Body of pancreas (tissue), 4 donors: ENCODE measurements at regions not wholly inside any gene's neighbourhood (a gene's known extent, or its start where the extent isn't known, plus 50 kb on each side); places are given as distances from the start of the nearest gene placed in this dataset.

Experiments
- POLR2A ChIP-seq, 3 donors: fragments of 450-650 bp; IDR thresholded peaks; one replicate each; pipeline ENCODE4 v1.6.1; 2016; ENCODE audit warnings: antibody characterized with exemption in 3 of 3, mild to moderate bottlenecking in 2 of 3
- TF ChIP-seq, protein P1 (sequence below), 7 experiments: fragments of 450-650 bp in 4 of 7; fragments of 200-600 bp in 3 of 7; sonication (generic) in 3 of 7; IDR thresholded peaks; one replicate each; pipeline ENCODE4 v1.5.1; 2016 to 2019; ENCODE audit warnings: antibody characterized with exemption in 7 of 7

- TF ChIP-seq, protein P1, sequence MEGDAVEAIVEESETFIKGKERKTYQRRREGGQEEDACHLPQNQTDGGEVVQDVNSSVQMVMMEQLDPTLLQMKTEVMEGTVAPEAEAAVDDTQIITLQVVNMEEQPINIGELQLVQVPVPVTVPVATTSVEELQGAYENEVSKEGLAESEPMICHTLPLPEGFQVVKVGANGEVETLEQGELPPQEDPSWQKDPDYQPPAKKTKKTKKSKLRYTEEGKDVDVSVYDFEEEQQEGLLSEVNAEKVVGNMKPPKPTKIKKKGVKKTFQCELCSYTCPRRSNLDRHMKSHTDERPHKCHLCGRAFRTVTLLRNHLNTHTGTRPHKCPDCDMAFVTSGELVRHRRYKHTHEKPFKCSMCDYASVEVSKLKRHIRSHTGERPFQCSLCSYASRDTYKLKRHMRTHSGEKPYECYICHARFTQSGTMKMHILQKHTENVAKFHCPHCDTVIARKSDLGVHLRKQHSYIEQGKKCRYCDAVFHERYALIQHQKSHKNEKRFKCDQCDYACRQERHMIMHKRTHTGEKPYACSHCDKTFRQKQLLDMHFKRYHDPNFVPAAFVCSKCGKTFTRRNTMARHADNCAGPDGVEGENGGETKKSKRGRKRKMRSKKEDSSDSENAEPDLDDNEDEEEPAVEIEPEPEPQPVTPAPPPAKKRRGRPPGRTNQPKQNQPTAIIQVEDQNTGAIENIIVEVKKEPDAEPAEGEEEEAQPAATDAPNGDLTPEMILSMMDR (IDR thresholded peaks at IDR 0.05), result no peak
- no peak for TF ChIP-seq POLR2A (IDR thresholded peaks at IDR 0.05)
These were observed 181.0 kb downstream of the TRIM27 start for GRCh38 chr6:28742668-28743270.
